NOMO-1 treated with DMSO at 0.1 percent for 48 hours (cell line): ENCODE measurements at regions not wholly inside any gene's neighbourhood (a gene's known extent, or its start where the extent isn't known, plus 50 kb on each side); places are given as distances from the start of the nearest gene placed in this dataset.
"Not testable (repeated sequence)": the region's sequence is repeated elsewhere in the genome, so short reads cannot be mapped to it uniquely, and the experiment has no call there.

ENCODE experiments used
- DNase-seq: peaks from one replicate; lab custom pipeline; 2025; ENCODE audit not compliant: unreplicated experiment; lab: John Stamatoyannopoulos, UW

GRCh38 chr12:92062539-92063493 is 82.8 kb downstream of the BTG1 start:
- no peak for DNase-seq

DNA sequence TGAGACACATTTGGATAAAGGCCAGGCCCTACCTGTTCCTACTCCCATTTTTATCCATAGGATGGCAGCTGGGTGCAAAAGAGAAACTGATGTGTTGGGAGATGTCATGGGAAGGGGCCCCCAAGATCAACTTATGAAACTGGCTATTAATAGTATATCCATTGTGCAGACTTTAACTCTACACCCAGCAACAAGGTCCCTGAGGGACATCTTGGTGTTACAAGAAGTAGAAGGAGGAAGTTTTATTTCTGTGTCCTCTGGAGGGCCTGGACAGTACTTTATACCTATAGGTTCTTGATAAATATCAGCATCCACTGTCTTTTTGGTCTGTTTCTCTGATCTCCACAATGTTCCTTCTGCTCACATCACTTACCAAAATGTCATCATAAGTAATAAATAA is 84.6 kb downstream of the BTG1 start:
- DNase-seq = no peak

DNA sequence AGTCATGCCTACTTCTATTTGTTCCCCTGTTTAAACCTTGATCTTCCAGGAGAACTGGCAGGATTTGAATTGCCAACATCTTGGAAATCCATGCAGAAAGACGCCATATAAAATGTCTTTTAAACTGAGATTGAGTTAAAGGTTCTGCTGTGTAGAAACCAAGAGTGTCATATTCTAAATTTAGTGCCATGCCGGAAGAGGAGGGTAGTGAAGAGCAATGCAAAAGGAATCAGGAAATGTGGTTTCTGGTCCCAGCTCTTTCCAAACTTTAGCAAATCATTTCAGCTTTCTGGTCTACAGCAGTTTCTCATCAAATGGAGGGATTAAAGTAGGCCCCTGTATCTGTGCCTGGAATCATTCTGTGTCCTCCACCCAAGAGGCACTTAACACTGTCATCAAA is 85.7 kb downstream of the BTG1 start:
- peak; percentile 64 for DNase-seq

GRCh38 chr12:92058664-92059063 is 87.0 kb downstream of the BTG1 start:
- no peak for DNase-seq

GRCh38 chr12:92056756-92057155 is 88.9 kb downstream of the BTG1 start:
- not testable (repeated sequence) for DNase-seq

DNA sequence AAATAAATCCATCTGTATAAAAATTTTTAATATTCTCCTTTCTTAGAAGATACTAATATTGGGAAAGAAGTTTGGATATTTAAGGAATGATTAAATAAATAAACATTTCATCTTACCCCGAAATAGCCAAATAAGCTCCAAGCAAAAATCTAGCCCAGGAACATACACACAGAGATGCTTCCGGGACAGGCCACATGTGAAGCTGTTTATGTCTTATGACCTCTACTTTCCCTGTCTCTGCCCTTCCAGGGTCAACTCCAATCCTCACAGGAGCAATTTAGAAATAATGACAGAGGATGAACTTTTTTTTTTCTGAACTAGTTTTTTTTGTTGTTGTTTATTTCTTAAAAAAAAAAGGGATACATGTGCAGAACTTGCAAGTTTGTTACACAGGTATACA is 89.4 kb downstream of the BTG1 start:
- no peak for DNase-seq

- DNase-seq = no peak
Measured at GRCh38 chr12:92055877-92056276, 89.8 kb downstream of the BTG1 start.

- DNase-seq = no peak
Measured at GRCh38 chr12:92051441-92051840, 94.2 kb downstream of the BTG1 start.

- no peak for DNase-seq
Measured at GRCh38 chr12:92049403-92049802, 96.2 kb downstream of the BTG1 start.

- no peak for DNase-seq
Measured at GRCh38 chr12:92047393-92047826, 98.2 kb downstream of the BTG1 start.

- no peak for DNase-seq
Measured at GRCh38 chr12:92046557-92047392, 98.9 kb downstream of the BTG1 start.

- DNase-seq = no peak
Measured at GRCh38 chr12:92045852-92046251, 99.8 kb downstream of the BTG1 start.

DNA sequence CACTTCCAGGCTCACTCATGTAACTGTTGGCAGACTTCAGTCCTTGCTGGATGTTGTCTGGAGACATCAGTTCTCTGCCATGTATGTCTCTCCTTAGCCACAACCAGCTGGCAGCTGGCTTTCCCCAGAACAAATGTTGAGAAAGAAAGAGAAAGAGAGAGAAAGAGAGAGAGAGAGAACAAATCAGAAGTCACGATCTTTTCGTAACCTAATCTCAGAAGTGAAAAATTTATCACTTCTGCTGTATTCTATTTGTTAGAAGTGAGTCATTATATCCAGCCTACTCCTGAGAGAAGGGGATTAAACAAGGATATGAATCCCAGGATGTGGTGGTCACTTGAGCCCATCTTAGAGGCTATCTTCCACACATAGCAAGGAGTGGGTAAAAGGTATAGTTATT is 101.2 kb downstream of the BTG1 start:
- DNase-seq = no peak

- no peak for DNase-seq
Measured at GRCh38 chr12:92042791-92043531, 102.7 kb downstream of the BTG1 start.

DNA sequence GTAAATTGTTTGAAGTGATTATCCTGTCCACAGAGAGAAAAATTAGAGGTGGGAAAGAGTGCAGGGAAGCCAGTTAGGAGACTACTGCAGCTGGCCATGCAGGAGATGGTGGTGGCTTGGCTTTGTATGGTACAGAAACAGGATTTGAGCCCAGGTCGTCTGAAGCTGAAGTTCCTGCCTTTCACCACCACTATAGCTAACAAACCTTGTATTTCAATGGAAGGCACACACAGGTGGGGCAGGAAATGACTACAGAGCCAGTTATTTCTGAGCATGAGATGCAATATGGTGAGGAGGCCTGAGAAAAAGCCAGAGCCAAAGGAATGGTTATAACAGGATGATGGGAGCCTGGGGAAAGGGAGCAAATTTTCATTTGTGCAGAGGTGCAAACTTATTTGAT is 103.9 kb downstream of the BTG1 start:
- no peak for DNase-seq

DNA sequence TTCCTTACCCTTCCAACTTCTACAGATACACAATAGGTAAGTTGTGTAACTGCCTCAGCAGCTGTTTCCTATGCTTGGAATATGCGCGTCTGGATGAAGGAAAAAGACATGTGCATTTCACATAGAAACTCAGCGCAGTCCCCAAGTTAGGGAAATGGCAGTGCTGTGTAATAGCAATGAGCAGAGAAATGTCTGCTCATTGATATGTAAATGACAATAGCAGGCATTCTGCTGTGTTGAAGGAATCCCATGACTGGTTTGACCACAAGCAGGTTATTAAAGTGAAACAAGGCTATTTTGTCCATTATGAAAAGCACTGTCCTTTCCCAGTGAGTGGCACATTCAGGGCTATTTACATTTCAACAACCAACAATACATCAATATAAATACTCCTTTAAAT is 106.6 kb downstream of the BTG1 start:
- no peak for DNase-seq

DNA sequence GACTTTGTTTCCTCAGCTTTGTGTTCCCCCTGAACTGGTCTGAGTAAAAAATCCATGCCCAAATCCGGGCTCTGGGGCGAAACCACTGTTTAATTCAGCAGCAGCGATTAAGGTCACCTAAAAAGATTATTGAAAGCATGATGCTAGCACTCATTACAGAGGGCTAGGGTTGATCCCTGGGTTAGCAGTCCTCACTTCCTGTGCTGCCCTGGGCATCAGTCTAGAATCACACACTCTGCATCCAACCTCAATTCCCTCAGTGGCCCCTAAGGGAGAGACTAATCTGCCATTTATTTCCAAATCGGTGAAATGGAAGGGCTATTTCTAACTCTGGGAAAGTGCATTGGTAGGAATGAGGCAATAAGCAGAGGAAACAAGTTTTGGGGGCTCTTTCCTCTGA is 107.2 kb downstream of the BTG1 start:
- DNase-seq = no peak

DNA sequence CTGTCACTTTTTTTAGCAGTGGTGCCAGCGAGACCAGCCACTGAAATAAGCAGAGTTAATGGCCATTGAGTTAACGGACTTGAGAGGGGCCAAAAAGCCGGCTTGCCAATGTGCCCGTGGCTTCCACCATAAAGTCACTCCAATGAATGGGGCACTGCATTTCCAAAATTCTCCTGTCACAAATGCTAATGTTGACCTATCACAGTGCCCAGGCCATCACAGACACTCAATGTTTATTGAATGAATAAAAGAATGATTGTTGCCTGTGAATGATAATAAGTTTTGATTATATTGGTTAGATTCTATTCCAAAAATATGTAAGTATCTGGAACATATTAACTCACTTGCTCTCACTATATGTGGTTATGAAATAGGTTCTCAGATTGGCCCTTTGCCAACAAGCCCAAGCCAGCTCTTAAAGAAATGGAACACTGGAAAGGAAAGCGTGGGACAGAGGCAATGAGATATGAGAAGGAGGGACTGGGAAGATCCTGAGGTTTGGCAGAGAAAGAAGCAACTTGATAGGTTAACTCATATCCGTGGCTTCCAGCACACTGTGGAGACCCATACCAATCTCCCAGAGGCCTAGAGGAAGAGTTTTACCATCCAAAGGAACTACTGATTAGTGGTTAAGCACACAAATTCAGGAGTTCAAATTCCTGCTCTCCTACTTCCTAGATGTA is 108.7 kb downstream of the BTG1 start:
- DNase-seq = no peak

DNA sequence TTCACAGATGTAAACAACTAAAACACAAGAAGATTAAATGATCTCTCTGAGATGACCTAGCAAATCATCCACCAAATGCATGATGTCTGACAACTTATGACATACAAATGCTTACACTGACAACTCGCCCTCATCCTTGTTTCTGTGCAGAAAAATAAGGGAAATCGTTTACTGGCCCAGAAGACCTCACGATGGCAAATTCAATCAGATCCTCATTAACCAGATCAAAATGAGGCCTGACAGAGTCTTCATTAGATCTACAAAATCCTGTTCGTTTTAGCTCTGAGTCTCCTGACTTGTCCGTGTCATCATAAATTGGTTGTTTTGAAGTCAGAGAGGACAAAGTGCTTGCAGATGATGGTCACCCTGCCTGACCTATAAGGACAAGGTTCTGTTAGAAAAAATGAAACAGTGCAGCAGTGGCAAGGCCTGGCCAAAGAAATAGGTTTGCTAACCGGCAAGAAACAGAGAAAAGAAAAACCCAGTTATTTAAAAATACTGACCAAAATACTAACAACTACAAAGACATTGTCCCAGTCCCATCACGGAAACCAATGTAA is 109.5 kb downstream of the BTG1 start:
- no peak for DNase-seq

DNA sequence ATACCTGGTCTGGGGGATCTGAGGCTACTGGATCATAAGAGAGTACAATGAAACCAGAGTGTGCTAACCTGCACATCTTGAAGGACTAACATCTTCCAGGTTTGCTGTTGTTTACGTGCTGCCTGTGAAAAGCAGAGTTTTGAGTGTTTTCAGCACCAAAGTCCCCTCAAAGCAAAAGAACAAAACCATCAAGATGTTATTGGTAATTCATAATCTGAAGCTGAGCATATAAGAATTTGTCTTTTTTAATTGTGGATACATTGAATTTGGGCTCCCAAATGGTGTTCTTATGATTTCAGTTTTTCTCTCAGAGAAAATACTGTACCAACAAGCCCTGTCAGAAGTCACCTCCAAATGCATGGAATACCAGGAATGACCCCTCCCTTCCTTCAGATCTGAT is 110.2 kb downstream of the BTG1 start:
- no peak for DNase-seq
